IMR-90 (cell line): ENCODE measurements at regions not wholly inside any gene's neighbourhood (a gene's known extent, or its start where the extent isn't known, plus 50 kb on each side); places are given as distances from the start of the nearest gene placed in this dataset.

ENCODE experiments used
- MAZ ChIP-seq: IDR thresholded peaks from 2 replicates; pipeline ENCODE4 v1.6.1; 2012; ENCODE audit warnings: low read depth, mild to moderate bottlenecking, low read length, improper control_type of control experiment, moderate library complexity, borderline replicate concordance
- POLR2A ChIP-seq: IDR thresholded peaks from 2 replicates; pipeline ENCODE4 v1.6.1; 2012; ENCODE audit warnings: mild to moderate bottlenecking, low read depth, low read length
- RAD21 ChIP-seq: IDR thresholded peaks from 2 replicates; pipeline ENCODE4 v1.6.1; 2012; ENCODE audit warnings: low read length, improper control_type of control experiment
- RCOR1 ChIP-seq: IDR thresholded peaks from 2 replicates; pipeline ENCODE4 v1.6.1; 2012; ENCODE audit warnings: mild to moderate bottlenecking, low read length, improper control_type of control experiment; ENCODE audit not compliant: insufficient replicate concordance
- SMC3 ChIP-seq: fragments of 150-350 bp; IDR thresholded peaks from 2 replicates; pipeline ENCODE4 v1.6.1; 2016; ENCODE audit warnings: low read depth, mild to moderate bottlenecking, antibody characterized with exemption, low read length, moderate library complexity
- TF ChIP-seq, protein P1 (sequence below): fragments of 150-350 bp; IDR thresholded peaks from 2 replicates; pipeline ENCODE4 v1.6.1; 2017; ENCODE audit warnings: mild to moderate bottlenecking, antibody characterized with exemption, low read length, low read depth
- TF ChIP-seq, protein P2 (sequence below): conservative IDR thresholded peaks from 2 replicates; pipeline ENCODE4 v1.5.1; 2012; ENCODE audit warnings: mild to moderate bottlenecking, low read depth, low read length, improper control_type of control experiment

DNA sequence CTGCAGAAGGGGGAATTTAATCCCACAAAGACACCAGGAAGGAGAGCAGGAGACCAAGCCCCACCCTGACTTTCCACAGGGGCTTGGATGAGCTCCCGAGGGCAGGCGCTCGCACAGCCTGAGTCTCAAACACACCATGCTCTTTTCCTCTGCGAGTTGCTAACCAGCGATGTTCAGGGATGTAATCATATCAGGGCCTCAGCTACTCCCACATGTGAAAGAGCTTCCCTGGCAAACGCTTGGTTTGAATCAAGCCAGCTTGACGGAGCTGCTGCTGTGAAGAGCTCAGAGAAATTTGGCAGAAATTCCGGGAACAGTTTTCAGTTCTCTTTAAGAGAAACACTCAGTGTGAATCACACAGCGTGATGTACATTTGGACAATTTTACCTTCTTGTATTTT, 385.8 kb downstream of the GALR1 start:
- TF ChIP-seq, protein P1, sequence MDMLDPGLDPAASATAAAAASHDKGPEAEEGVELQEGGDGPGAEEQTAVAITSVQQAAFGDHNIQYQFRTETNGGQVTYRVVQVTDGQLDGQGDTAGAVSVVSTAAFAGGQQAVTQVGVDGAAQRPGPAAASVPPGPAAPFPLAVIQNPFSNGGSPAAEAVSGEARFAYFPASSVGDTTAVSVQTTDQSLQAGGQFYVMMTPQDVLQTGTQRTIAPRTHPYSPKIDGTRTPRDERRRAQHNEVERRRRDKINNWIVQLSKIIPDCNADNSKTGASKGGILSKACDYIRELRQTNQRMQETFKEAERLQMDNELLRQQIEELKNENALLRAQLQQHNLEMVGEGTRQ = no peak
- TF ChIP-seq POLR2A (no peak), RAD21 (no peak), MAZ (no peak), RCOR1 (no peak), SMC3 (no peak)
- TF ChIP-seq, protein P2, sequence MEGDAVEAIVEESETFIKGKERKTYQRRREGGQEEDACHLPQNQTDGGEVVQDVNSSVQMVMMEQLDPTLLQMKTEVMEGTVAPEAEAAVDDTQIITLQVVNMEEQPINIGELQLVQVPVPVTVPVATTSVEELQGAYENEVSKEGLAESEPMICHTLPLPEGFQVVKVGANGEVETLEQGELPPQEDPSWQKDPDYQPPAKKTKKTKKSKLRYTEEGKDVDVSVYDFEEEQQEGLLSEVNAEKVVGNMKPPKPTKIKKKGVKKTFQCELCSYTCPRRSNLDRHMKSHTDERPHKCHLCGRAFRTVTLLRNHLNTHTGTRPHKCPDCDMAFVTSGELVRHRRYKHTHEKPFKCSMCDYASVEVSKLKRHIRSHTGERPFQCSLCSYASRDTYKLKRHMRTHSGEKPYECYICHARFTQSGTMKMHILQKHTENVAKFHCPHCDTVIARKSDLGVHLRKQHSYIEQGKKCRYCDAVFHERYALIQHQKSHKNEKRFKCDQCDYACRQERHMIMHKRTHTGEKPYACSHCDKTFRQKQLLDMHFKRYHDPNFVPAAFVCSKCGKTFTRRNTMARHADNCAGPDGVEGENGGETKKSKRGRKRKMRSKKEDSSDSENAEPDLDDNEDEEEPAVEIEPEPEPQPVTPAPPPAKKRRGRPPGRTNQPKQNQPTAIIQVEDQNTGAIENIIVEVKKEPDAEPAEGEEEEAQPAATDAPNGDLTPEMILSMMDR = no peak
